Stimulated activated naive B cell treated with anti-CD40 and anti-IgM and Interleukin-4, amounts not matched to agents 10 μg/mL and 1 μg/mL and 100 μg/mL, for 72 hours (primary cell): ENCODE measurements at regions not wholly inside any gene's neighbourhood (a gene's known extent, or its start where the extent isn't known, plus 50 kb on each side); places are given as distances from the start of the nearest gene placed in this dataset.

ENCODE experiments used
- ATAC-seq, 2 donors: fragments of 150-1000 bp; cut with Tn5 transposase; replicated peaks; 2 replicates each; pipeline ENCODE4 v1.10.0; 2021; ENCODE audit warnings: moderate library complexity in 1 of 2
- DNase-seq: peaks from one replicate; pipeline ENCODE4 v3.0.0; 2021
- H3K27ac Mint-ChIP-seq: one replicate; pipeline ENCODE4 v1.8.0; 2022; ENCODE audit warnings: mild to moderate bottlenecking, mixed read lengths
- H3K27me3 Mint-ChIP-seq, 2 donors: one replicate each; pipeline ENCODE4 v1.8.0; 2022; ENCODE audit warnings: mixed read lengths in 2 of 2
- H3K36me3 Mint-ChIP-seq, 2 donors: one replicate each; pipeline ENCODE4 v1.8.0; 2022; ENCODE audit warnings: mixed read lengths in 2 of 2, mild to moderate bottlenecking in 1 of 2
- H3K4me1 Mint-ChIP-seq, 2 donors: one replicate each; pipeline ENCODE4 v1.8.0; 2022; ENCODE audit warnings: mixed read lengths in 2 of 2, mild to moderate bottlenecking in 1 of 2
- H3K4me3 Mint-ChIP-seq, 2 donors: one replicate each; pipeline ENCODE4 v1.8.0; 2022; ENCODE audit warnings: mild to moderate bottlenecking in 2 of 2, mixed read lengths in 2 of 2, moderate library complexity in 1 of 2
- H3K9me3 Mint-ChIP-seq, 2 donors: one replicate each; pipeline ENCODE4 v1.8.0; 2022; ENCODE audit warnings: mixed read lengths in 2 of 2, mild to moderate bottlenecking in 1 of 2

GRCh38 chr2:2930841-2931240 is 446.8 kb downstream of the EIPR1 start:
- no peak overlapping the region for H3K4me3 Mint-ChIP-seq

GRCh38 chr2:2926858-2927175 is 450.8 kb downstream of the EIPR1 start:
- Mint-ChIP-seq H3K4me1 (peaks cover 2 to 5% of the 10 kb centered on the region in 2 donors), H3K36me3 (peaks cover 0 to 3% of the 10 kb centered on the region in 2 donors), H3K27me3 (peaks cover 4 to 11% of the 10 kb centered on the region in 2 donors), H3K4me3 (no peak overlapping the region), H3K27ac (no peak overlapping the region), H3K9me3 (peaks cover 6% of the 10 kb centered on the region in 2 donors)
- ATAC-seq (peak in 1 of 2 donors; percentile 27), DNase-seq (no peak)

More at GRCh38 chr2:2930841-2931240, 446.8 kb downstream of the EIPR1 start:
- DNase-seq (no peak), ATAC-seq (no peak)
- Mint-ChIP-seq H3K36me3 (peaks cover 0 to 6% of the 10 kb centered on the region in 2 donors), H3K9me3 (peaks cover 5 to 6% of the 10 kb centered on the region in 2 donors), H3K4me1 (peaks cover 2 to 5% of the 10 kb centered on the region in 2 donors), H3K27ac (no peak overlapping the region), H3K27me3 (peaks cover 4 to 10% of the 10 kb centered on the region in 2 donors)

- peaks cover 0 to 3% of the 10 kb centered on the region in 2 donors for H3K36me3 Mint-ChIP-seq
- peaks cover 6% of the 10 kb centered on the region in 2 donors for H3K9me3 Mint-ChIP-seq
- peaks cover 2 to 5% of the 10 kb centered on the region in 2 donors for H3K4me1 Mint-ChIP-seq
- ATAC-seq (peak; percentile 54 to 87), DNase-seq (no peak)
- H3K27ac Mint-ChIP-seq: no peak overlapping the region
- no peak overlapping the region for H3K4me3 Mint-ChIP-seq
- H3K27me3 Mint-ChIP-seq: peaks cover 4 to 12% of the 10 kb centered on the region in 2 donors
Observed at GRCh38 chr2:2926009-2926857, 451.4 kb downstream of the EIPR1 start.

- Mint-ChIP-seq H3K36me3 (no peaks in the 10 kb centered on the region), H3K4me3 (no peak overlapping the region), H3K27ac (no peak overlapping the region), H3K4me1 (peaks cover 2 to 5% of the 10 kb centered on the region in 2 donors), H3K9me3 (peaks cover 0 to 2% of the 10 kb centered on the region in 2 donors), H3K27me3 (peaks cover 12 to 15% of the 10 kb centered on the region in 2 donors)
- ATAC-seq: no peak
- no peak for DNase-seq
Observed at GRCh38 chr2:2922156-2922555, 455.5 kb downstream of the EIPR1 start.

- peaks cover 12 to 15% of the 10 kb centered on the region in 2 donors for H3K27me3 Mint-ChIP-seq
- DNase-seq (no peak), ATAC-seq (no peak)
- H3K4me3 Mint-ChIP-seq: no peak overlapping the region
- no peak overlapping the region for H3K27ac Mint-ChIP-seq
- no peaks in the 10 kb centered on the region for H3K36me3 Mint-ChIP-seq
- no peaks in the 10 kb centered on the region for H3K4me1 Mint-ChIP-seq
- H3K9me3 Mint-ChIP-seq: peaks cover 0 to 6% of the 10 kb centered on the region in 2 donors
Observed at GRCh38 chr2:2921011-2921720, 456.5 kb downstream of the EIPR1 start.

GRCh38 chr2:2919574-2920365 is 457.8 kb downstream of the EIPR1 start:
- ATAC-seq: no peak
- Mint-ChIP-seq H3K4me1 (no peaks in the 10 kb centered on the region), H3K27me3 (peaks cover 15 to 19% of the 10 kb centered on the region in 2 donors), H3K36me3 (no peaks in the 10 kb centered on the region), H3K9me3 (peaks cover 0 to 10% of the 10 kb centered on the region in 2 donors), H3K4me3 (no peak overlapping the region), H3K27ac (no peak overlapping the region)
- no peak for DNase-seq

GRCh38 chr2:2919026-2919425 is 458.6 kb downstream of the EIPR1 start:
- no peak overlapping the region for H3K27ac Mint-ChIP-seq
- H3K9me3 Mint-ChIP-seq: peaks cover 0 to 10% of the 10 kb centered on the region in 2 donors
- no peak overlapping the region for H3K4me3 Mint-ChIP-seq
- peaks cover 15 to 19% of the 10 kb centered on the region in 2 donors for H3K27me3 Mint-ChIP-seq
- no peaks in the 10 kb centered on the region for H3K36me3 Mint-ChIP-seq
- ATAC-seq (no peak), DNase-seq (no peak)
- H3K4me1 Mint-ChIP-seq: no peaks in the 10 kb centered on the region

- no peak overlapping the region for H3K4me3 Mint-ChIP-seq
- DNase-seq (no peak), ATAC-seq (no peak)
- H3K9me3 Mint-ChIP-seq: peaks cover 0 to 9% of the 10 kb centered on the region in 2 donors
- H3K27me3 Mint-ChIP-seq: peaks cover 13 to 16% of the 10 kb centered on the region in 2 donors
- H3K4me1 Mint-ChIP-seq: no peaks in the 10 kb centered on the region
- H3K27ac Mint-ChIP-seq: no peak overlapping the region
- H3K36me3 Mint-ChIP-seq: no peaks in the 10 kb centered on the region
Observed at GRCh38 chr2:2916621-2917020, 461.0 kb downstream of the EIPR1 start.

GRCh38 chr2:2914252-2914651 is 463.4 kb downstream of the EIPR1 start:
- Mint-ChIP-seq H3K27me3 (peaks cover 21 to 22% of the 10 kb centered on the region in 2 donors), H3K4me1 (no peaks in the 10 kb centered on the region), H3K27ac (no peak overlapping the region), H3K9me3 (peaks cover 0 to 9% of the 10 kb centered on the region in 2 donors), H3K4me3 (no peak overlapping the region), H3K36me3 (no peaks in the 10 kb centered on the region)
- DNase-seq: no peak
- ATAC-seq: no peak

GRCh38 chr2:2913601-2914120 is 464.0 kb downstream of the EIPR1 start:
- Mint-ChIP-seq H3K27me3 (peaks cover 19 to 25% of the 10 kb centered on the region in 2 donors), H3K9me3 (peaks cover 0 to 9% of the 10 kb centered on the region in 2 donors), H3K4me1 (no peaks in the 10 kb centered on the region), H3K36me3 (no peaks in the 10 kb centered on the region), H3K27ac (no peak overlapping the region), H3K4me3 (no peak overlapping the region)
- no peak for DNase-seq
- no peak for ATAC-seq

GRCh38 chr2:2912731-2913130 is 464.9 kb downstream of the EIPR1 start:
- Mint-ChIP-seq H3K4me1 (no peaks in the 10 kb centered on the region), H3K27me3 (peaks cover 13 to 19% of the 10 kb centered on the region in 2 donors), H3K36me3 (no peaks in the 10 kb centered on the region), H3K9me3 (peaks cover 0 to 9% of the 10 kb centered on the region in 2 donors), H3K4me3 (no peak overlapping the region), H3K27ac (no peak overlapping the region)
- DNase-seq (no peak), ATAC-seq (no peak)

GRCh38 chr2:2912293-2912692 is 465.3 kb downstream of the EIPR1 start:
- no peak overlapping the region for H3K4me3 Mint-ChIP-seq
- H3K27me3 Mint-ChIP-seq: peaks cover 13 to 19% of the 10 kb centered on the region in 2 donors
- H3K9me3 Mint-ChIP-seq: peaks cover 0 to 9% of the 10 kb centered on the region in 2 donors
- no peaks in the 10 kb centered on the region for H3K36me3 Mint-ChIP-seq
- no peak overlapping the region for H3K27ac Mint-ChIP-seq
- ATAC-seq: no peak
- no peaks in the 10 kb centered on the region for H3K4me1 Mint-ChIP-seq
- no peak for DNase-seq

- H3K36me3 Mint-ChIP-seq: no peaks in the 10 kb centered on the region
- peaks cover 7 to 19% of the 10 kb centered on the region in 2 donors for H3K27me3 Mint-ChIP-seq
- H3K4me1 Mint-ChIP-seq: no peaks in the 10 kb centered on the region
- ATAC-seq: no peak
- H3K27ac Mint-ChIP-seq: no peak overlapping the region
- H3K4me3 Mint-ChIP-seq: no peak overlapping the region
- peaks cover 0 to 2% of the 10 kb centered on the region in 2 donors for H3K9me3 Mint-ChIP-seq
- DNase-seq: no peak
Observed at GRCh38 chr2:2910259-2910658, 467.4 kb downstream of the EIPR1 start.
